Mesenchymal stem cell (in vitro differentiated cells and primary cell): ENCODE measurements at regions not wholly inside any gene's neighbourhood (a gene's known extent, or its start where the extent isn't known, plus 50 kb on each side); places are given as distances from the start of the nearest gene placed in this dataset.
"Not testable (repeated sequence)": the region's sequence is repeated elsewhere in the genome, so short reads cannot be mapped to it uniquely, and the experiment has no call there.

Source experiments
- DNase-seq: peaks from one replicate; pipeline ENCODE4 v3.0.0-alpha.2; 2013
- H2AFZ ChIP-seq: one replicate; pipeline ENCODE4 v1.6.1; 2013; ENCODE audit warnings: low read depth, mild to moderate bottlenecking, control low read depth, inconsistent platforms, low read length, moderate library complexity
- H2AK5ac ChIP-seq: 2 replicates; pipeline ENCODE4 v1.6.1; 2013; ENCODE audit warnings: low read length, moderate library complexity, mild to moderate bottlenecking, inconsistent platforms; ENCODE audit not compliant: severe bottlenecking
- H2BK120ac ChIP-seq: one replicate; pipeline ENCODE4 v1.6.1; 2013; ENCODE audit warnings: low read depth, mild to moderate bottlenecking, inconsistent platforms, low read length, moderate library complexity
- H2BK12ac ChIP-seq, 2 experiments: one replicate each; pipeline ENCODE4 v1.6.1; 2013; ENCODE audit warnings: inconsistent platforms in 2 of 2, low read length in 2 of 2, mild to moderate bottlenecking in 2 of 2, moderate library complexity in 2 of 2, control low read depth in 1 of 2
- H2BK15ac ChIP-seq: one replicate; pipeline ENCODE4 v1.6.1; 2013; ENCODE audit warnings: mild to moderate bottlenecking, low read depth, inconsistent platforms; ENCODE audit not compliant: poor library complexity, severe bottlenecking
- H2BK5ac ChIP-seq: 2 replicates; pipeline ENCODE4 v1.6.1; 2013; ENCODE audit warnings: low read depth, mild to moderate bottlenecking, low read length, control low read depth, inconsistent platforms; ENCODE audit not compliant: poor library complexity, severe bottlenecking
- H3K14ac ChIP-seq, 2 experiments: one replicate each; pipeline ENCODE4 v1.6.1; 2013; ENCODE audit warnings: inconsistent platforms in 2 of 2, low read length in 2 of 2, control low read depth in 1 of 2, mild to moderate bottlenecking in 1 of 2, moderate library complexity in 1 of 2
- H3K18ac ChIP-seq, 2 experiments: one replicate each; pipeline ENCODE4 v1.6.1; 2013; ENCODE audit warnings: inconsistent platforms in 2 of 2, low read length in 2 of 2, control low read depth in 1 of 2, low read depth in 1 of 2, mild to moderate bottlenecking in 1 of 2
- H3K23ac ChIP-seq, 2 experiments: one replicate each; pipeline ENCODE4 v1.6.1; 2013; ENCODE audit warnings: inconsistent platforms in 2 of 2, low read length in 2 of 2, mild to moderate bottlenecking in 2 of 2, moderate library complexity in 2 of 2, control low read depth in 1 of 2
- H3K27ac ChIP-seq: 2 replicates; pipeline ENCODE4 v1.5.1; 2013; ENCODE audit warnings: mild to moderate bottlenecking, moderate library complexity, low read length, control low read depth, inconsistent platforms; ENCODE audit not compliant: poor library complexity, severe bottlenecking
- H3K27me3 ChIP-seq, 2 experiments: 2 replicates each; pipeline versions ENCODE4 v1.6.1 to v1.7.0; 2013; ENCODE audit warnings: low read length in 2 of 2, mild to moderate bottlenecking in 2 of 2, moderate library complexity in 2 of 2, control low read depth in 1 of 2, inconsistent platforms in 1 of 2; ENCODE audit not compliant: control insufficient read depth in 1 of 2, insufficient read depth in 1 of 2
- H3K36me3 ChIP-seq, 2 experiments: 2 replicates each; pipeline versions ENCODE4 v1.6.1 to v1.7.0; 2013; ENCODE audit warnings: low read length in 2 of 2, control low read depth in 1 of 2, inconsistent platforms in 1 of 2, low read depth in 1 of 2, mild to moderate bottlenecking in 1 of 2; ENCODE audit not compliant: insufficient read depth in 2 of 2, control insufficient read depth in 1 of 2
- H3K4ac ChIP-seq, 2 experiments: one replicate each; pipeline ENCODE4 v1.6.1; 2013; ENCODE audit warnings: inconsistent platforms in 2 of 2, low read length in 2 of 2, mild to moderate bottlenecking in 2 of 2, moderate library complexity in 2 of 2, control low read depth in 1 of 2, low read depth in 1 of 2
- H3K4me1 ChIP-seq: 2 replicates; pipeline ENCODE4 v1.6.1; 2013; ENCODE audit warnings: low read depth, low read length, control low read depth; ENCODE audit not compliant: control insufficient read depth, insufficient read depth
- H3K4me2 ChIP-seq: 2 replicates; pipeline ENCODE4 v1.6.1; 2013; ENCODE audit warnings: low read length, mild to moderate bottlenecking, inconsistent platforms; ENCODE audit not compliant: poor library complexity, severe bottlenecking
- H3K4me3 ChIP-seq, 2 experiments: 2 replicates each; pipeline versions ENCODE4 v1.5.1 to v1.7.0; 2013; ENCODE audit warnings: low read length in 2 of 2, mild to moderate bottlenecking in 2 of 2, control low read depth in 1 of 2, low read depth in 1 of 2; ENCODE audit not compliant: insufficient read depth in 1 of 2
- H3K79me1 ChIP-seq: replicated peaks from 2 replicates; pipeline ENCODE4 v1.6.1; 2013; ENCODE audit warnings: mild to moderate bottlenecking, control low read depth, low read length, inconsistent platforms; ENCODE audit not compliant: poor library complexity, severe bottlenecking
- H3K9ac ChIP-seq: 2 replicates; pipeline ENCODE4 v1.7.0; 2013; ENCODE audit warnings: mild to moderate bottlenecking, low read length, moderate library complexity
- H3K9me3 ChIP-seq: 2 replicates; pipeline ENCODE4 v1.7.0; 2013; ENCODE audit warnings: mild to moderate bottlenecking, low read length; ENCODE audit not compliant: control insufficient read depth
- H4K8ac ChIP-seq: one replicate; pipeline ENCODE4 v1.6.1; 2013; ENCODE audit warnings: inconsistent platforms, mild to moderate bottlenecking, low read length, moderate library complexity
- H4K91ac ChIP-seq: one replicate; pipeline ENCODE4 v1.6.1; 2013; ENCODE audit warnings: mild to moderate bottlenecking, low read length, inconsistent platforms
- WGBS: methylation state at CpG from one replicate; pipeline ENCODE4 v1.1.7; 2013; ENCODE audit warnings: mixed read lengths; 5-methylcytosine and 5-hydroxymethylcytosine counted together

DNA sequence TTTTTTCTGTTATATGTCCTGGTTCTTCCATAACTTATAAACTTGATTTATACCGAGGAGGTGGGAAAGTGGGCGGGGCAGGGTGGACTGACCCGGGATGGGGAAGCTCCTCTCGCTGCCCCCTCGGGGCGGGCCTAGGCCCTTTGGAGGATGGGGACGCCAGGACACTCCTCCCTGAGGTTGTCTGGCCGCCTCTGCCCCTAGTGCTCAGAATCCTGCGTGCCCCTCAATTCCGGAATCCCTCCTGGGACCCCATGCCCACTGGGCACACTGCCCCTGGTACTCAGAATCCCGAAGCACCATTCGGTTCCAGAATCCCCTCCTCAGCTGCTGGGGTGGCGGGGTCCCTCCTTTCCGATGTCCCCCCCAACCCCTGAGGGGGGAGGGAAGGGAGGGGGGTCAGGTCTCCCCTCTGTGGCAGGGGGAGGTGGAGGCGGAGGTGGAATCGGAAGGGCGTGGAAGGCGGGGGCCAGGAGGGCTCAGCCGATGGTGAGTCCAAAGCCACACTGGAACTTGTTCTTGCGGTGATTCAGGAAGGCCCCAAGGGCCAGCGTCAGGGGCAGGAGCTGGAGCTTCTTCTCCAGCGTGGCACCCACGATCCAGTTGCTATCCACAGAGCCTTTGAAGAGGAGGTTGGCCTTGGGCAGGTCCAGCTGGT, 164.0 kb downstream of the POTEH start:
- not testable (repeated sequence) for H3K9me3 ChIP-seq, H4K8ac ChIP-seq, H2BK12ac ChIP-seq, H3K79me1 ChIP-seq, H3K27ac ChIP-seq, H4K91ac ChIP-seq, H3K4me3 ChIP-seq, H3K14ac ChIP-seq, H2BK15ac ChIP-seq, H3K27me3 ChIP-seq, H3K4me1 ChIP-seq, H3K9ac ChIP-seq, H2AK5ac ChIP-seq, H3K18ac ChIP-seq, H3K23ac ChIP-seq, H2BK5ac ChIP-seq, H2AFZ ChIP-seq, H3K4ac ChIP-seq, H3K36me3 ChIP-seq, H2BK120ac ChIP-seq, H3K4me2 ChIP-seq, DNase-seq
- WGBS: no CpG with 5 or more reads among the region's 23 CpGs

GRCh38 chr22:15854421-15854820, 164.6 kb downstream of the POTEH start:
- DNase-seq, H3K9ac ChIP-seq, H3K4ac ChIP-seq, H2AK5ac ChIP-seq, H3K14ac ChIP-seq, H4K8ac ChIP-seq, H2BK5ac ChIP-seq, H3K9me3 ChIP-seq, H3K27me3 ChIP-seq, H4K91ac ChIP-seq, H3K4me2 ChIP-seq, H3K18ac ChIP-seq, H2AFZ ChIP-seq, H3K36me3 ChIP-seq, H3K27ac ChIP-seq, H3K79me1 ChIP-seq, H3K23ac ChIP-seq, H3K4me1 ChIP-seq, H3K4me3 ChIP-seq, H2BK15ac ChIP-seq, H2BK12ac ChIP-seq, H2BK120ac ChIP-seq: not testable (repeated sequence)
- WGBS: 87% methylated on average over 10 of the region's 17 CpGs

GRCh38 chr22:15854978-15855377, 165.2 kb downstream of the POTEH start:
- not testable (repeated sequence) for H4K91ac ChIP-seq, H4K8ac ChIP-seq, H3K4me3 ChIP-seq, H2BK120ac ChIP-seq, H3K23ac ChIP-seq, DNase-seq, H2BK5ac ChIP-seq, H3K14ac ChIP-seq, H3K27ac ChIP-seq, H3K36me3 ChIP-seq, H3K4me1 ChIP-seq, H3K9ac ChIP-seq, H3K18ac ChIP-seq, H2BK12ac ChIP-seq, H3K27me3 ChIP-seq, H3K4ac ChIP-seq, H3K4me2 ChIP-seq, H3K9me3 ChIP-seq, H3K79me1 ChIP-seq, H2AFZ ChIP-seq, H2BK15ac ChIP-seq, H2AK5ac ChIP-seq
- WGBS: no CpG with 5 or more reads among the region's 42 CpGs

GRCh38 chr22:15880926-15881325, 191.1 kb downstream of the POTEH start:
- not testable (repeated sequence) for H3K9ac ChIP-seq, H3K14ac ChIP-seq, DNase-seq, H3K27me3 ChIP-seq, H2AK5ac ChIP-seq, H2BK5ac ChIP-seq, H3K27ac ChIP-seq, H2BK12ac ChIP-seq, H3K79me1 ChIP-seq, H3K36me3 ChIP-seq, H2AFZ ChIP-seq, H3K4ac ChIP-seq, H2BK120ac ChIP-seq, H3K4me1 ChIP-seq, H3K9me3 ChIP-seq, H3K4me2 ChIP-seq, H2BK15ac ChIP-seq, H3K18ac ChIP-seq, H4K8ac ChIP-seq, H4K91ac ChIP-seq, H3K4me3 ChIP-seq, H3K23ac ChIP-seq
- WGBS: 100% methylated on average over 1 of the region's 11 CpGs
